HG02798 (cell line): ENCODE measurements at regions not wholly inside any gene's neighbourhood (a gene's known extent, or its start where the extent isn't known, plus 50 kb on each side); places are given as distances from the start of the nearest gene placed in this dataset.
A peak's percentile ranks its signal among the peaks of the same experiment; 100 is the strongest.

Experiments used
- ATAC-seq: cut with Tn5 transposase; IDR thresholded peaks from one replicate; pipeline ENCODE4 v1.9.1; 2021; ENCODE audit warnings: mild to moderate bottlenecking; ENCODE audit not compliant: unreplicated experiment, poor library complexity

GRCh38 chrX:45719751-45720501 is 519.2 kb upstream of the DIPK2B start:
- ATAC-seq = no peak

- ATAC-seq = no peak
Observed at GRCh38 chrX:45718676-45719075, 518.0 kb upstream of the DIPK2B start.

- ATAC-seq = no peak
Observed at GRCh38 chrX:45716750-45717149, 516.1 kb upstream of the DIPK2B start.

GRCh38 chrX:45715748-45716147 is 515.1 kb upstream of the DIPK2B start:
- ATAC-seq = no peak

GRCh38 chrX:45714866-45715265 is 514.2 kb upstream of the DIPK2B start:
- ATAC-seq = no peak

GRCh38 chrX:45712067-45712466 is 511.4 kb upstream of the DIPK2B start:
- ATAC-seq = no peak

GRCh38 chrX:45711231-45711630 is 510.6 kb upstream of the DIPK2B start:
- ATAC-seq = no peak

GRCh38 chrX:45710081-45710801 is 509.6 kb upstream of the DIPK2B start:
- ATAC-seq = peak; percentile 81

GRCh38 chrX:45709381-45709780 is 508.7 kb upstream of the DIPK2B start:
- ATAC-seq = no peak

GRCh38 chrX:45699158-45699557 is 498.5 kb upstream of the DIPK2B start:
- no peak for ATAC-seq

- ATAC-seq = no peak
Observed at GRCh38 chrX:45697591-45697990, 496.9 kb upstream of the DIPK2B start.

GRCh38 chrX:45696736-45697135 is 496.1 kb upstream of the DIPK2B start:
- ATAC-seq = no peak

GRCh38 chrX:45689971-45690370 is 489.3 kb upstream of the DIPK2B start:
- ATAC-seq = no peak

GRCh38 chrX:45683914-45684313 is 483.2 kb upstream of the DIPK2B start:
- ATAC-seq = no peak

- ATAC-seq = no peak
Observed at GRCh38 chrX:45681891-45682290, 481.2 kb upstream of the DIPK2B start.

GRCh38 chrX:45669715-45670340 is 469.2 kb upstream of the DIPK2B start:
- no peak for ATAC-seq

- no peak for ATAC-seq
Observed at GRCh38 chrX:45668686-45669443, 468.2 kb upstream of the DIPK2B start.

- ATAC-seq = no peak
Observed at GRCh38 chrX:45667666-45668065, 467.0 kb upstream of the DIPK2B start.

- no peak for ATAC-seq
Observed at GRCh38 chrX:45664727-45665290, 464.1 kb upstream of the DIPK2B start.

GRCh38 chrX:45660477-45660876 is 459.8 kb upstream of the DIPK2B start:
- no peak for ATAC-seq
